Uterus (tissue), 3 donors: ENCODE measurements at regions not wholly inside any gene's neighbourhood (a gene's known extent, or its start where the extent isn't known, plus 50 kb on each side); places are given as distances from the start of the nearest gene placed in this dataset.

ENCODE experiments used
- DNase-seq, 2 donors: peaks; one replicate each; pipeline ENCODE4 v3.0.0-alpha.2; 2019 to 2020
- H3K27ac ChIP-seq, 2 donors: fragments of 200-600 bp; sonication (generic); 1 replicate in 1 of 2; 2 replicates in 1 of 2; pipeline ENCODE4 v1.5.1; 2016 to 2018
- H3K27me3 ChIP-seq, 2 donors: fragments of 200-600 bp; sonication (generic); one replicate each; pipeline ENCODE4 v1.5.1; 2018 to 2019; ENCODE audit warnings: control low read depth in 1 of 2
- H3K36me3 ChIP-seq, 2 donors: fragments of 200-600 bp; sonication (generic); one replicate each; pipeline ENCODE4 v1.5.1; 2019; ENCODE audit warnings: control low read depth in 1 of 2
- H3K4me1 ChIP-seq, 2 donors: fragments of 200-600 bp; sonication (generic); one replicate each; pipeline ENCODE4 v1.5.1; 2018 to 2019; ENCODE audit warnings: control low read depth in 1 of 2
- H3K4me3 ChIP-seq, 2 donors: fragments of 200-600 bp; sonication (generic); 1 replicate in 1 of 2; 2 replicates in 1 of 2; pipeline ENCODE4 v1.5.1; 2018 to 2019; ENCODE audit warnings: mild to moderate bottlenecking in 1 of 2
- H3K9me3 ChIP-seq, 2 donors: fragments of 200-600 bp; sonication (generic); one replicate each; pipeline ENCODE4 v1.5.1; 2019; ENCODE audit warnings: control low read depth in 1 of 2
- POLR2A ChIP-seq, 2 donors: fragments of 450-650 bp; IDR thresholded peaks; one replicate each; pipeline ENCODE4 v1.6.1; 2016; ENCODE audit warnings: antibody characterized with exemption in 2 of 2, mild to moderate bottlenecking in 1 of 2, moderate library complexity in 1 of 2
- intact Hi-C: fragments of 100-400 bp; cut with DNase I; formaldehyde crosslinking; loops from one replicate; pipeline ENCODE4 v1.15.1; 2023; ENCODE audit warnings: low total_unique reads
- TF ChIP-seq, protein P1 (sequence below), 4 experiments: fragments of 200-600 bp in 2 of 4; fragments of 450-650 bp in 2 of 4; sonication (generic) in 2 of 4; IDR thresholded peaks; one replicate each; pipeline ENCODE4 v1.5.1; 2016 to 2019; ENCODE audit warnings: antibody characterized with exemption in 4 of 4, mild to moderate bottlenecking in 2 of 4, moderate library complexity in 1 of 4
- donor health status: DM: yes; HTN: yes; CAD: no.

DNA sequence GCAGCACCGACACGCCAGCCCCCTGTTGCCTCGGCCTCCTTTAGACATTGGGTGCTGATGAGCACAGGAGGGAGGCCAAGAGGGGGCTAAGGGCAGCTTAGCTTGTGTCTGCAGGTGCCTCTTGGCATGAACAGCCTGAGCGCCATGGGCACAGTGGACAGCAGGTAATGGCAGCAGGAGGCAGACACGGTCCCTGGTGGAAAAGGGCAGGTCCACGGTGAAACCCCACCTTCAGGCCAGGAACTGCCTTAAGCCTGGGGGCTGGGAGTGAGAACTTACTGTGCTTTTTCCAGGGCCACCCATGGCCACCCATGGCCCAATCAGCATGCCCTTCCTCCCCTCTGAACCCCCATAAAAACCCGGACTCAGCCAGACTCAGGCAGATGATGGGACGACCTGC lies 633.4 kb upstream of the TMEFF2 start:
- no peaks in the 10 kb centered on the region for H3K27me3 ChIP-seq
- TF ChIP-seq, protein P1, sequence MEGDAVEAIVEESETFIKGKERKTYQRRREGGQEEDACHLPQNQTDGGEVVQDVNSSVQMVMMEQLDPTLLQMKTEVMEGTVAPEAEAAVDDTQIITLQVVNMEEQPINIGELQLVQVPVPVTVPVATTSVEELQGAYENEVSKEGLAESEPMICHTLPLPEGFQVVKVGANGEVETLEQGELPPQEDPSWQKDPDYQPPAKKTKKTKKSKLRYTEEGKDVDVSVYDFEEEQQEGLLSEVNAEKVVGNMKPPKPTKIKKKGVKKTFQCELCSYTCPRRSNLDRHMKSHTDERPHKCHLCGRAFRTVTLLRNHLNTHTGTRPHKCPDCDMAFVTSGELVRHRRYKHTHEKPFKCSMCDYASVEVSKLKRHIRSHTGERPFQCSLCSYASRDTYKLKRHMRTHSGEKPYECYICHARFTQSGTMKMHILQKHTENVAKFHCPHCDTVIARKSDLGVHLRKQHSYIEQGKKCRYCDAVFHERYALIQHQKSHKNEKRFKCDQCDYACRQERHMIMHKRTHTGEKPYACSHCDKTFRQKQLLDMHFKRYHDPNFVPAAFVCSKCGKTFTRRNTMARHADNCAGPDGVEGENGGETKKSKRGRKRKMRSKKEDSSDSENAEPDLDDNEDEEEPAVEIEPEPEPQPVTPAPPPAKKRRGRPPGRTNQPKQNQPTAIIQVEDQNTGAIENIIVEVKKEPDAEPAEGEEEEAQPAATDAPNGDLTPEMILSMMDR (IDR thresholded peaks at IDR 0.05): no peak
- no peak for TF ChIP-seq POLR2A (IDR thresholded peaks at IDR 0.05)
- H3K4me3 ChIP-seq: no peak overlapping the region
- intact Hi-C loops: no loop called here
- DNase-seq: no peak
- H3K4me1 ChIP-seq: no peaks in the 10 kb centered on the region
- no peak overlapping the region for H3K27ac ChIP-seq
- no peaks in the 10 kb centered on the region for H3K9me3 ChIP-seq
- H3K36me3 ChIP-seq: no peaks in the 10 kb centered on the region

DNA sequence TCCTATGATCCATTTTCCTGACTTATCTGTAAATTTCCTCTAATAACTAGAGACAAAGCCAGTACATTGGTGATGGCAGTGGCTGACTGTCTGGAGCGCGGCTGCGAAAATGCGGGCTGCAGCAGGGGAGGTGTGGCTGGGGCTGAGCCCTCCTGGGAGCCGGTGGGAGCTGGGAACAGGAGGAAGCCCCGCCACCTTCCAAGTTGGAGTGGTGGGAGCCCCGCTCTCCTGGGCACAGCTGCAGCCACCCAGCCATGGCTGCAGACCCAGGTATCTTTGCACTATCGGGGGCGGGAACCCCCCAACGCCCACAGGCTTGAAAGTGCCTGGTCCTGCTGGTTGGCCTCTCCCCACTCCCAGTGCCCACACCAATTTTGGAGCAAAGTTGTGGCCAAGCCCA lies 633.0 kb upstream of the TMEFF2 start:
- H3K27me3 ChIP-seq: no peaks in the 10 kb centered on the region
- H3K9me3 ChIP-seq: no peaks in the 10 kb centered on the region
- DNase-seq: no peak
- no peaks in the 10 kb centered on the region for H3K36me3 ChIP-seq
- H3K27ac ChIP-seq: no peak overlapping the region
- intact Hi-C loops: no loop called here
- no peak overlapping the region for H3K4me3 ChIP-seq
- TF ChIP-seq, protein P1 (IDR thresholded peaks at IDR 0.05): no peak
- no peak for TF ChIP-seq POLR2A (IDR thresholded peaks at IDR 0.05)
- no peaks in the 10 kb centered on the region for H3K4me1 ChIP-seq

DNA sequence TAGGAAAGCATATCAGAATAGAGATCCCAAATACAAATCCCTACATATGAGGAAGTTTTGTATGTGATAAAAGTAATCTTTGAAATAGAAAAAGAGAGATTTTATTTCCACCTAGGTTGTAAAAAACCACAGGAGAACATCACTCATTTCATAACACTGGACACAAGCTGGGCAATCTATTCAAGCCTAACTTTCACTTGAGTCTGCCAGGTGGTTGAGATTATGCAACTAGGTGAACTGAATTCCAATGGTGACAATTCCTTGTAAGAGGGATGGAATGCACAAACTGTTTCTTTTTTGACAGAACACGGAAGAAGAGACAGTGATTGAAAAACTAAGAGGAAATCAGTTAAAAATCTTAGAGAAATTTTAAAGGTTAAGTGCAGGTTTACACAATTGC lies 619.6 kb upstream of the TMEFF2 start:
- Histone ChIP-seq H3K27ac (no peak overlapping the region), H3K4me1 (no peaks in the 10 kb centered on the region), H3K4me3 (no peak overlapping the region), H3K9me3 (no peaks in the 10 kb centered on the region), H3K27me3 (no peaks in the 10 kb centered on the region), H3K36me3 (no peaks in the 10 kb centered on the region)
- TF ChIP-seq, protein P1 (IDR thresholded peaks at IDR 0.05): no peak
- TF ChIP-seq POLR2A (IDR thresholded peaks at IDR 0.05): no peak
- intact Hi-C loops: no loop called here
- no peak for DNase-seq

DNA sequence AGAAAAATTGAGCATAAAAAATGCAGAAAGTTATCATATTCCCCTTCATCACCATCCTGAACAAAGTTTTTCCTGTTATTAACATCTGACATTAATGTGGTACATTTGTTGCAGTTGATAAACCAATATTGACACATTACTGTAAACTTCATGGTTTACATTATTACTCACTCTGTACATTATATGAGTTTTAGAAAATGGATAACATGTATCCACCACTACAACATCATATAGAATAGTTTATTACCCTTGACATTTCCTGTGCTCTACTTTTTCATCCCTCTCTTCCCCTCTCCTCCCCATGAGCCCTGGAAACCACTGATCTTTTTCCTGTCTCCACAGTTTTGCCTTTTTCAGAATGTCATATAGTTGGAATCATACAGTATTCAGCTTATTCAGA lies 618.6 kb upstream of the TMEFF2 start:
- H3K9me3 ChIP-seq: no peaks in the 10 kb centered on the region
- TF ChIP-seq, protein P1 (IDR thresholded peaks at IDR 0.05): no peak
- no peak for TF ChIP-seq POLR2A (IDR thresholded peaks at IDR 0.05)
- H3K4me3 ChIP-seq: no peak overlapping the region
- no peak overlapping the region for H3K27ac ChIP-seq
- no peaks in the 10 kb centered on the region for H3K27me3 ChIP-seq
- no peak for DNase-seq
- intact Hi-C loops: no loop called here
- no peaks in the 10 kb centered on the region for H3K4me1 ChIP-seq
- H3K36me3 ChIP-seq: no peaks in the 10 kb centered on the region

DNA sequence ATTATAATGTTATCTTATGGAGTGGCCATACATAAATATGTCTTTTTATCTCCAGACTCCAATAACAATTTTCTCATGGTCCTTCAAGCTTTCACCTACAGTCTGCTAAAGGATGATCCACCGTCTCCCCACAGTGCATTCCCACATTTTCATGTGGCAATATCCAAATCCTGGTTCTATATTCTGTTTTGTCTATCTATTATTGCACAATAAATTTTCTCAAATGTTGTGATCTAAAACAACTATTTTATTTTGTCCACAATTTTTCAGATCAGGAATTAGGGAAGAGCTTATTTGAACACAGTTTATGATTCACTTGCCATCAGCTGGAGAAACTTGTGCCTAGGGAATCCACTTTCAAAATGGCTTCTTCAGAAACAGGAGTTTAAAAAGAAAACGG lies 614.4 kb upstream of the TMEFF2 start:
- Histone ChIP-seq H3K36me3 (no peaks in the 10 kb centered on the region), H3K9me3 (no peaks in the 10 kb centered on the region)
- intact Hi-C loops: no loop called here

More for the DNA sequence above, 614.4 kb upstream of the TMEFF2 start:
- Histone ChIP-seq H3K27ac (no peak overlapping the region), H3K27me3 (no peaks in the 10 kb centered on the region), H3K4me3 (no peak overlapping the region), H3K4me1 (no peaks in the 10 kb centered on the region)
- no peak for DNase-seq
- no peak for TF ChIP-seq POLR2A (IDR thresholded peaks at IDR 0.05)
- TF ChIP-seq, protein P1 (IDR thresholded peaks at IDR 0.05): no peak
